Superior temporal gyrus (tissue), 1 donor: ENCODE measurements at regions not wholly inside any gene's neighbourhood (a gene's known extent, or its start where the extent isn't known, plus 50 kb on each side); places are given as distances from the start of the nearest gene placed in this dataset.
"Not testable (repeated sequence)": the region's sequence is repeated elsewhere in the genome, so short reads cannot be mapped to it uniquely, and the experiment has no call there.

Experiments
- DNase-seq: peaks from one replicate; pipeline ENCODE4 v3.0.0-alpha.2; 2016; ENCODE audit errors: extremely low spot score

DNA sequence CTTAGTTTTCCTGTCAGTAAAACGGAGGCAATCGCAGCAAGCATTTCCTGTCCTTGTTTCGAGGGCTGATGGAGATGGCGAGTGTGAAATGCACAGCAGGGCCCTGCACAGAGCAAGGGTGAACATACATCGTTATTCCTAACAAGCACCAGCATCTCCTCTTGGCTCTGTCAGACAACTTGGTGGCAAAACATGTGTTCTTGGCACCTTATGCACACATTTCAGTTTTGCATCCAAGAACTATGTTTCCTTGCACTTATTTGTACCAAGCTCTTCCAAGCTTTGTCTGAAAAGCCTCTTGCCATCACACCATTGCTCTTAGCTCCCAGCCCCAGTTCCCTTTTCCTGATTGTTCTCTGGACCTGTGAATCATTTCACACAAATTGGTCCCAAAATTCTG, 132.9 kb upstream of the GRB10 start:
- DNase-seq: peak; percentile 14

- no peak for DNase-seq
Measured at GRCh38 chr7:50914460-50914859, 131.8 kb upstream of the GRB10 start.

GRCh38 chr7:50908628-50909290, 126.1 kb upstream of the GRB10 start:
- no peak for DNase-seq

GRCh38 chr7:50898604-50899477, 116.1 kb upstream of the GRB10 start:
- not testable (repeated sequence) for DNase-seq

DNA sequence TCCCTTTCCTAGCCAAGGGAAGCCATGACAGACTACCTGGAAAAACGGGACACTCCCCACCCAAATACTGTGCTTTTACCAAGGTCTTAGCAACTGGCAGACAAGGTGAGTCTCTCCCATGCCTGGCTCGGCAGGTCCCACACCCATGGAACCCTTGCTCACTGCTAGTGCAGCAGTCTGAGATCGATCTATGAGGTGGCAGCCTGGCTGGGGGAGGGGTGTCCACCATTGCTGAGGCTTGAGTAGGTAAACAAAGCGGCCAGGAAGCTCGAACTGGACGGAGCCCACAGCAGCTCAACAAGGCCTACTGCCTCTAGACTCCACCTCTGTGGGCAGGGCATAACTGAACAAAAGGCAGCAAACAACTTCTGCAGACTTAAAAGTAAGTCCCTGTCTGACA, 104.4 kb upstream of the GRB10 start:
- DNase-seq: not testable (repeated sequence)

- DNase-seq: no peak
Measured at GRCh38 chr7:50872437-50872836, 89.7 kb upstream of the GRB10 start.

- peak; percentile 83 for DNase-seq
Measured at GRCh38 chr7:50869108-50869725, 86.5 kb upstream of the GRB10 start.

DNA sequence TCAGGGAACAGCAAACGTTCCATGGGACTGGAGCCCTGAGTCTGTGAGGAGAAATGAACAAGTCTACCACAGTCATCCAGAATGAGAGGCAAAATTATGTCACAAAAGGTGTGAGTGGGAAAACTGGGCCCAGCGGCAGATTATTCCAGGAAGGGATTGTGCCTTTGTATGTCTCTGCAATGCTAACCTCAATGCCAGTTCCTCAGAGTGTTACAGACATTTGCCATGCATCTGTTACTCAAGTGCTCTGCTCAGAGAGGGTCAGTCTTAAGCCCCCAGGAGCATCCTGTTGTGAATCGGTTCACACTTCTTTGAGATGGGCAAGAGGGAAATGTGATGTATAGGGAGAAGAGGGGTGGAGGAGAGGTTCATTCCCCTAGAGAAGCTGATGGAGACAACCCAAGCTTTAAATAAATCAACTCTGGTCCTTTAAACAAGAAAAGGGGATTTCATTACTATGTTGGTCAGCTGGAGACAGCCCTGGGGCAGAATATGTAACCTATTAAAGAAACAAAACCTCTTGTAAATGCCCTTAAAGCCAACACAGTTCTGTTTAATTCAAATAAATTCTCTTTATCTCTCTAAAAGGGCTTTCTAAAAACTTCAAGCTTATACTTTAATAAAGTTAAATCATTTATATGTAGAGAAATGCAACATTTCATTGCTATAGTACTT, 85.9 kb upstream of the GRB10 start:
- DNase-seq: no peak

DNA sequence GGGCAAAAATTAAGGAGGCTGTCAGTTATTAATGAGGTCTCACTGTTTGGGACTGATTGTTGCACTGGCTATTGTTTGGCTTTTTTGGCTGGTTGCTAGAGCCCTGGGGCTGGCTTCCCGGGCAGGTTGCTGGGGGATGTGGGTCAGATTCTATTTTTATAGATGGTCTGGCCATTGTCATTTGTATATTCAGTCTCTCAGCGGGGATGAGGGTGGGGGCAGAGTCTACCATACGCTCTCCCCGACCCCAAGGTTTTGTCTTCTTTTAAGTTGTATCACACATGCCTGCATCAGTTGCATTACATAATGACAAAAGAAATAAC, 84.3 kb upstream of the GRB10 start:
- DNase-seq: no peak

GRCh38 chr7:50866343-50867033, 83.8 kb upstream of the GRB10 start:
- no peak for DNase-seq

- DNase-seq: no peak
Measured at GRCh38 chr7:50865450-50865849, 82.8 kb upstream of the GRB10 start.

DNA sequence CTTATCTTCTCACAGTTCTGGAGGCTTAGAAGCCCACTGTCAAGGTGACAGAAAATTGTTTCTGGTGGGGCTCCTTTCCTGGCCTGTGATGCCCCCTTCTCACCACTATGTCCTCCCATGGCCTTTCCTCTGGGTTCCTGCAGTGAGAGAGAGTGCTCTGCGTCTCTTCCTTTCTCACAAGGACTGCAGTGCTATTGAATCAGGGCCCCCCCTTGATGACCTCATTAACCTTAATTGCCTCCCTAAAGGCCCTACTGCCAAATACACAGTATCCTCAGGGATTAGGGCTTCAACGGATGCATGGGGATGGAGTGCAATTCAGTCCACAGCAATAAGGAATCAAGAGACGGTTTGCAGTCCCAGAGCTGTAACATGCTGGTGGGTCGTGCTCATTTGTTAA, 82.0 kb upstream of the GRB10 start:
- no peak for DNase-seq

DNA sequence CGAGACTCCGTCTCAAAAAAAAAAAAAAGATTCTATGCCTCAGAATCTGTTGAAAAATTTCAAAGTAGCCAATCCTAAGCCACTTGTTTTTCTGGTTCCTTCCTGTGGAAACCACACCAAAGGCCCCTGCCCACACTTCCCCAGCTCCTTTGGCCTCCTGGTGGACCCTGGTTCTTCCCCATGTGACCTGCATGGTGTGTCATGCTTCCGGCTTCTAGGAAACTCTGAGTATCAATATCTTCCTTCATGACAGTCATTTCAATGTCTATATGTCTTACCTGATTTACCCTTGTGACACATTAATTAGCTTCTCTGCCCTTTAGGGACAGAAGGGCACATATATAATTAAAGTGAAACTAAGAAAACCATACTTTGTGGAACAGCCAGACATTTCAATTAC, 80.4 kb upstream of the GRB10 start:
- no peak for DNase-seq

GRCh38 chr7:50862302-50862701, 79.6 kb upstream of the GRB10 start:
- no peak for DNase-seq

GRCh38 chr7:50860598-50860997, 77.9 kb upstream of the GRB10 start:
- no peak for DNase-seq

DNA sequence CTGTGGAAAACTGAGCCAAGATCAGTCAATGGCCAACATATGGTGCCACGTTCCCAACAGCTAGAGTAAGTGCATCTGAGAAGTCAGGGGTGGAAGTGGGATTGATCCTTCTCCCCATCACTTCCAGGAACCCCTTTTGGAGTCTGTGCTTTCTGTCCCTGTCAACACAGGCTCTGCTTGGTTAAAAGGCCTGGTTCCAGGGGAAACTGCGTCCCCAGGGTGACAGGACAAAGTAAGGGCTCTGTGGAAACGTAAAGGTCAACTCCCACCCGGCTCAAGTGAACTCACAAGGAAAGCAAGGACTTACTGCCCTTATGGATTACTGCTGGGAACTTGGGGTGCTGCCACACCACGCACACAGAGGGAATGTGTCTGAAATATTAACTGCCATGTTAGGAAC, 77.5 kb upstream of the GRB10 start:
- no peak for DNase-seq

- DNase-seq: no peak
Measured at GRCh38 chr7:50858528-50859245, 76.0 kb upstream of the GRB10 start.

GRCh38 chr7:50857804-50858489, 75.3 kb upstream of the GRB10 start:
- DNase-seq: no peak

DNA sequence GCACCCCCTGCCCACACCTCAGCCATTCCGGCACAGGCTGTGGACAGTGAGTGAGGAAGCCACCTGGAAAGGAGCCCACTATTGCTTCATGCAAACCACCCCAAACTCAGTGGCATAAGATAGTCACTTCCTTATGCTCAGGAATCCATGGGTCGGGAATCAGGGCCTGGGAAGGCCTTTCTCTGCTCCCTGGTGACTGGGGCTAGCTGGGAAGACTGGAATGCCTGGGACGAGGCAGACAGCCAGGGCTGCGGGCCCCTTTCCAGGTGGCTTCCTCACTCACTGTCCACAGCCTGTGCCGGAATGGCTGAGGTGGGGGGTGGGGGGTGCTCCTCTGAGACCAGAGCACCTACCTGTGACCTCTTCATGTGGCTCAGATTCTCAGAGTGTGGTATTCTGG, 74.1 kb upstream of the GRB10 start:
- no peak for DNase-seq

- DNase-seq: no peak
Measured at GRCh38 chr7:50856231-50856630, 73.5 kb upstream of the GRB10 start.

DNA sequence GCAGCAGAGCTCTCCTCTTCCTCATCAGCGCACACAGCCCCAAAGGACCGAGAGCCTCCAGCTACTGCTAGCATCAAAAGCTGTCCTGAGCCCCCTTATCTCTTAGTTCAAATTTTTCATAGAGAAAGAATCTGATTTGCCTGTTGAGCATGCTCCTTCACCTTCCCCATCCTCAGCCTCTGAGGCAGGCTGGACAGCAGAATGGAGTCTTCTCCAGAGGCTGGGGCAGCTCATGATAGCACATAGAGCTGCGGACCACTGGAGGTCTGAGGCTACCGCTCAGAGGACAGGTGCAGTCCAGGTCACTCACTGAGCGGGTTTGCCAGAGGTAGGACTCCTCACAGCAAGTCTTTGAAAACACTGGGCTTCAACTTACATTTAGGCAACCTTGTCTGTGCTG, 72.8 kb upstream of the GRB10 start:
- DNase-seq: no peak
